ENCODE measurements at regions not wholly inside any gene's neighbourhood (a gene's known extent, or its start where the extent isn't known, plus 50 kb on each side); places are given as distances from the start of the nearest gene placed in this dataset.

DNA sequence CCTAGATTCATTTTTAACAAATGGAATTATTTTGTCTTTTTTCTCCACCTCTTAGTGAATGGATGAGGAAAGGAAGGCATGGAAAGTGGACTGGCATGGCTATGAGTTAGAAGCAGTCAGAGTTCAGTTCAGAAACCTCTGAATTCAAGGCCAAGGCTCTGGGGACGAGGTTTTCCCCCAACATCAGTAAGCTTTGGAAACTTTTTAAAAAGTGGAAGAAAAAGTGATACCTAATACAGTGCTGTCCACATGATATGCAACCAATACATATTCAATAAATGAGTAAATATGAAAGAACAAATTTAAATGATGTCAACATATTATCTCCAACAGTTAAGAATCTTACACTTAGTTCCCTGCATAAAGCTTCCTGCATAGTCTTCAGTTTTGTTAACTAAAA is 204.7 kb downstream of the HLX start:
- TF ChIP-seq EZH2phosphoT487 (IDR thresholded peaks at IDR 0.05; ENCODE audit: insufficient read depth, low read depth) (no peak), EZH2 (IDR thresholded peaks at IDR 0.05; ENCODE audit: insufficient read depth, poor library complexity, severe bottlenecking) (no peak)
- no peaks in the 10 kb centered on the region for H3K36me3 ChIP-seq (ENCODE audit: low read depth)
- 92 to 100% methylated on average over 1 of the region's 1 CpG for WGBS, 2 experiments (ENCODE audit: low coverage in 1 of 2, low lambda C conversion rate in 2 of 2, missing lambda C conversion rate in 2 of 2)
- H3F3A ChIP-seq (ENCODE audit: insufficient read depth) = no peaks in the 10 kb centered on the region; the same call in 1 of the 2 replicates
- H3K9ac ChIP-seq = no peak overlapping the region
- H3K27ac ChIP-seq = no peak overlapping the region
- no peaks in the 10 kb centered on the region for H3K9me2 ChIP-seq (ENCODE audit: insufficient read depth)
- no peak overlapping the region for H3K4me2 ChIP-seq (ENCODE audit: unreplicated experiment)
- DNase-seq = no peak
- no peak overlapping the region for H3K4me3 ChIP-seq
- in situ Hi-C loops (cut with MboI) = no loop called here
- H3K27me3 ChIP-seq (replicated peaks; ENCODE audit: insufficient read depth) = no peaks in the 10 kb centered on the region
- H2AFZ ChIP-seq = no peak overlapping the region
- no peaks in the 10 kb centered on the region for H3K79me2 ChIP-seq (ENCODE audit: insufficient read depth)
- H3K4me1 ChIP-seq (ENCODE audit: insufficient read depth) = peaks cover 25% of the 10 kb centered on the region
- H3K9me3 ChIP-seq (ENCODE audit: low read depth) = no peaks in the 10 kb centered on the region
- H4K20me1 ChIP-seq (ENCODE audit: insufficient read depth) = no peaks in the 10 kb centered on the region

DNA sequence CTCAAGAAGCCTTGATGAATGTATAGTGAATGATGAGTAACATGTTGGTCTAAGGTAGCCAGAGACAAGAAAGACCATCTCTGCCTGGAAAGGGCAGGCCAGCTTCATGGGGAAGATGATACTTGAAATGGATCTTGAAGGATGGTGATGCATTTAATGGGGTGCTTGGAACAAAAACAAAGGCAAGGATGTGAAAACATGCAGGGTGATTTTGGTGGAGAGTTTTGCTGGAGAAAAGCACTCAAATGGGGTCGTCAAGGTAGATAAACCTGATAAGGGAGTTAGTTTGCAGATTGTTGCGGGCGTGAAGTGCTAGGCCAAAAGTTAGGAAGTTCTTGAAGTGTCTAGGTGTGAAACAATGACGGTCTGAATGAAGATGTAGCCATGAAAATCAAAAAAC is 205.4 kb downstream of the HLX start:
- peaks cover 33% of the 10 kb centered on the region for H3K4me1 ChIP-seq (ENCODE audit: insufficient read depth)
- H3K9ac ChIP-seq = no peak overlapping the region
- H4K20me1 ChIP-seq (ENCODE audit: insufficient read depth) = no peaks in the 10 kb centered on the region
- peaks cover 2% of the 10 kb centered on the region for H3F3A ChIP-seq (ENCODE audit: insufficient read depth)
- no peak overlapping the region for H3K4me2 ChIP-seq (ENCODE audit: unreplicated experiment)
- no peaks in the 10 kb centered on the region for H3K9me2 ChIP-seq (ENCODE audit: insufficient read depth)
- H2AFZ ChIP-seq = no peak overlapping the region
- H3K79me2 ChIP-seq (ENCODE audit: insufficient read depth) = no peaks in the 10 kb centered on the region
- DNase-seq = no peak
- in situ Hi-C loops (cut with MboI) = no loop called here
- no peak overlapping the region for H3K27ac ChIP-seq
- TF ChIP-seq EZH2phosphoT487 (IDR thresholded peaks at IDR 0.05; ENCODE audit: insufficient read depth, low read depth) = no peak
- TF ChIP-seq EZH2 (IDR thresholded peaks at IDR 0.05; ENCODE audit: insufficient read depth, poor library complexity, severe bottlenecking) = no peak
- H3K9me3 ChIP-seq (ENCODE audit: low read depth) = no peaks in the 10 kb centered on the region
- H3K4me3 ChIP-seq = no peak overlapping the region
- H3K27me3 ChIP-seq (replicated peaks; ENCODE audit: insufficient read depth) = no peaks in the 10 kb centered on the region
- H3K36me3 ChIP-seq (ENCODE audit: low read depth) = no peaks in the 10 kb centered on the region
- WGBS, 2 experiments (ENCODE audit: low coverage in 1 of 2, low lambda C conversion rate in 2 of 2, missing lambda C conversion rate in 2 of 2) = 93% methylated on average over 4 of the region's 4 CpGs

GRCh38 chr1:221085701-221086375 is 206.6 kb downstream of the HLX start:
- H3F3A ChIP-seq (ENCODE audit: insufficient read depth) = peaks cover 12% of the 10 kb centered on the region
- H3K79me2 ChIP-seq (ENCODE audit: insufficient read depth) = no peaks in the 10 kb centered on the region
- no peak for DNase-seq
- no peak overlapping the region for H3K27ac ChIP-seq
- TF ChIP-seq EZH2 (IDR thresholded peaks at IDR 0.05; ENCODE audit: insufficient read depth, poor library complexity, severe bottlenecking) (no peak), EZH2phosphoT487 (IDR thresholded peaks at IDR 0.05; ENCODE audit: insufficient read depth, low read depth) (no peak)
- in situ Hi-C loops (cut with MboI) = no loop called here
- H3K4me3 ChIP-seq = no peak overlapping the region
- no peak overlapping the region for H2AFZ ChIP-seq
- peaks cover 41% of the 10 kb centered on the region for H3K4me1 ChIP-seq (ENCODE audit: insufficient read depth)
- no peak overlapping the region for H3K9ac ChIP-seq
- H3K36me3 ChIP-seq (ENCODE audit: low read depth) = no peaks in the 10 kb centered on the region
- H3K9me3 ChIP-seq (ENCODE audit: low read depth) = no peaks in the 10 kb centered on the region
- no peaks in the 10 kb centered on the region for H4K20me1 ChIP-seq (ENCODE audit: insufficient read depth)
- H3K27me3 ChIP-seq (replicated peaks; ENCODE audit: insufficient read depth) = no peaks in the 10 kb centered on the region
- H3K4me2 ChIP-seq (ENCODE audit: unreplicated experiment) = peak overlapping the region; percentile 24
- no peaks in the 10 kb centered on the region for H3K9me2 ChIP-seq (ENCODE audit: insufficient read depth)
- 45 to 54% methylated on average over 2 of the region's 2 CpGs for WGBS, 2 experiments (ENCODE audit: low coverage in 1 of 2, low lambda C conversion rate in 2 of 2, missing lambda C conversion rate in 2 of 2)

GRCh38 chr1:221087919-221088318 is 208.7 kb downstream of the HLX start:
- Histone ChIP-seq H3K36me3 (ENCODE audit: low read depth) (no peaks in the 10 kb centered on the region), H4K20me1 (ENCODE audit: insufficient read depth) (no peaks in the 10 kb centered on the region), H3F3A (ENCODE audit: insufficient read depth) (peaks cover 12% of the 10 kb centered on the region), H3K9me3 (ENCODE audit: low read depth) (no peaks in the 10 kb centered on the region), H3K27me3 (replicated peaks; ENCODE audit: insufficient read depth) (no peaks in the 10 kb centered on the region), H3K4me2 (ENCODE audit: unreplicated experiment) (peak overlapping the region; percentile 71), H2AFZ (no peak overlapping the region), H3K79me2 (ENCODE audit: insufficient read depth) (no peaks in the 10 kb centered on the region), H3K4me3 (peak overlapping the region; percentile 28; the same call in 1 of the 2 replicates), H3K9me2 (ENCODE audit: insufficient read depth) (no peaks in the 10 kb centered on the region), H3K4me1 (ENCODE audit: insufficient read depth) (peaks cover 41% of the 10 kb centered on the region), H3K9ac (no peak overlapping the region), H3K27ac (peak overlapping the region; percentile 38; the same call in 1 of the 2 replicates)
- DNase-seq = peak; percentile 73
- TF ChIP-seq EZH2 (IDR thresholded peaks at IDR 0.05; ENCODE audit: insufficient read depth, poor library complexity, severe bottlenecking) (no peak), EZH2phosphoT487 (IDR thresholded peaks at IDR 0.05; ENCODE audit: insufficient read depth, low read depth) (no peak)
- WGBS, 2 experiments (ENCODE audit: low coverage in 1 of 2, low lambda C conversion rate in 2 of 2, missing lambda C conversion rate in 2 of 2) = 0 to 4% methylated on average over 2 of the region's 2 CpGs
- in situ Hi-C loops (cut with MboI) = no loop called here
